ENCODE measurements at regions not wholly inside any gene's neighbourhood (a gene's known extent, or its start where the extent isn't known, plus 50 kb on each side); places are given as distances from the start of the nearest gene placed in this dataset.

- no peaks in the 10 kb centered on the region for H3K36me3 ChIP-seq (ENCODE audit: control insufficient read depth, insufficient read depth, low read length)
- no peak for TF ChIP-seq CTCF (IDR thresholded peaks at IDR 0.05; ENCODE audit: insufficient read depth, low read length, poor library complexity, severe bottlenecking)
Observed at GRCh38 chr11:45476126-45476525, 189.3 kb downstream of the CHST1 start.

GRCh38 chr11:45475173-45475572 lies 189.0 kb upstream of the SYT13 start:
- DNase-seq (ENCODE audit: low read depth) = no peak

More at GRCh38 chr11:45476126-45476525, 189.3 kb downstream of the CHST1 start:
- DNase-seq (ENCODE audit: low read depth) = no peak
- Histone ChIP-seq H3K27me3 (ENCODE audit: control insufficient read depth, insufficient read depth, low read length) (peaks cover 2% of the 10 kb centered on the region), H3K4me3 (ENCODE audit: low read depth, low read length) (no peak overlapping the region)

GRCh38 chr11:45473341-45473895 lies 187.3 kb upstream of the SYT13 start:
- no peak for DNase-seq (ENCODE audit: low read depth)
- TF ChIP-seq CTCF (IDR thresholded peaks at IDR 0.05; ENCODE audit: insufficient read depth, low read length, poor library complexity, severe bottlenecking) = no peak
- H3K4me3 ChIP-seq (ENCODE audit: low read depth, low read length) = no peak overlapping the region
- no peaks in the 10 kb centered on the region for H3K36me3 ChIP-seq (ENCODE audit: control insufficient read depth, insufficient read depth, low read length)
- no peaks in the 10 kb centered on the region for H3K27me3 ChIP-seq (ENCODE audit: control insufficient read depth, insufficient read depth, low read length)

More at GRCh38 chr11:45475173-45475572, 189.0 kb upstream of the SYT13 start:
- TF ChIP-seq CTCF (IDR thresholded peaks at IDR 0.05; ENCODE audit: insufficient read depth, low read length, poor library complexity, severe bottlenecking) = no peak
- Histone ChIP-seq H3K27me3 (ENCODE audit: control insufficient read depth, insufficient read depth, low read length) (peaks cover 2% of the 10 kb centered on the region), H3K4me3 (ENCODE audit: low read depth, low read length) (no peak overlapping the region), H3K36me3 (ENCODE audit: control insufficient read depth, insufficient read depth, low read length) (no peaks in the 10 kb centered on the region)

GRCh38 chr11:45472716-45473317 lies 186.7 kb upstream of the SYT13 start:
- TF ChIP-seq CTCF (IDR thresholded peaks at IDR 0.05; ENCODE audit: insufficient read depth, low read length, poor library complexity, severe bottlenecking) = no peak
- Histone ChIP-seq H3K36me3 (ENCODE audit: control insufficient read depth, insufficient read depth, low read length) (no peaks in the 10 kb centered on the region), H3K27me3 (ENCODE audit: control insufficient read depth, insufficient read depth, low read length) (no peaks in the 10 kb centered on the region), H3K4me3 (ENCODE audit: low read depth, low read length) (no peak overlapping the region)
- no peak for DNase-seq (ENCODE audit: low read depth)

- TF ChIP-seq CTCF (IDR thresholded peaks at IDR 0.05; ENCODE audit: insufficient read depth, low read length, poor library complexity, severe bottlenecking) = no peak
- H3K36me3 ChIP-seq (ENCODE audit: control insufficient read depth, insufficient read depth, low read length) = no peaks in the 10 kb centered on the region
Observed at GRCh38 chr11:45471266-45471665, 185.1 kb upstream of the SYT13 start.

GRCh38 chr11:45470794-45471167 lies 184.6 kb upstream of the SYT13 start:
- no peaks in the 10 kb centered on the region for H3K36me3 ChIP-seq (ENCODE audit: control insufficient read depth, insufficient read depth, low read length)
- H3K27me3 ChIP-seq (ENCODE audit: control insufficient read depth, insufficient read depth, low read length) = no peaks in the 10 kb centered on the region
- TF ChIP-seq CTCF (IDR thresholded peaks at IDR 0.05; ENCODE audit: insufficient read depth, low read length, poor library complexity, severe bottlenecking) = no peak
- H3K4me3 ChIP-seq (ENCODE audit: low read depth, low read length) = no peak overlapping the region
- no peak for DNase-seq (ENCODE audit: low read depth)

More at GRCh38 chr11:45471266-45471665, 185.1 kb upstream of the SYT13 start:
- Histone ChIP-seq H3K4me3 (ENCODE audit: low read depth, low read length) (no peak overlapping the region), H3K27me3 (ENCODE audit: control insufficient read depth, insufficient read depth, low read length) (no peaks in the 10 kb centered on the region)
- DNase-seq (ENCODE audit: low read depth) = no peak
